Hepatocyte (in vitro differentiated cells): ENCODE measurements at regions not wholly inside any gene's neighbourhood (a gene's known extent, or its start where the extent isn't known, plus 50 kb on each side); places are given as distances from the start of the nearest gene placed in this dataset.

Source experiments
- CTCF ChIP-seq: fragments of 200-600 bp; sonication (generic); IDR thresholded peaks from 2 replicates; pipeline ENCODE4 v1.5.1; 2016; ENCODE audit warnings: antibody characterized with exemption, mild to moderate bottlenecking; ENCODE audit not compliant: poor library complexity
- EZH2 ChIP-seq: fragments of 200-600 bp; sonication (generic); IDR thresholded peaks from 2 replicates; pipeline ENCODE4 v1.6.1; 2016; ENCODE audit warnings: antibody characterized with exemption, mild to moderate bottlenecking, borderline replicate concordance

GRCh38 chr10:78360284-78360683, 326.6 kb downstream of the RPS24 start:
- TF ChIP-seq CTCF, result no peak
- TF ChIP-seq EZH2, result no peak
